Right atrium auricular region (tissue), 2 donors: ENCODE measurements at regions not wholly inside any gene's neighbourhood (a gene's known extent, or its start where the extent isn't known, plus 50 kb on each side); places are given as distances from the start of the nearest gene placed in this dataset.

Source experiments
- DNase-seq: peaks from one replicate; pipeline ENCODE4 v3.0.0-alpha.2; 2019; ENCODE audit warnings: low spot score
- H3K27ac ChIP-seq, 2 donors: fragments of 200-600 bp; sonication (generic); 1 replicate in 1 of 2; 2 replicates in 1 of 2; pipeline ENCODE4 v1.5.1; 2016 to 2019
- H3K27me3 ChIP-seq, 2 donors: fragments of 200-600 bp; sonication (generic); one replicate each; pipeline versions ENCODE4 v1.5.1 to v1.6.0; 2017 to 2019
- H3K36me3 ChIP-seq: fragments of 200-600 bp; sonication (generic); one replicate; pipeline ENCODE4 v1.5.1; 2016
- H3K4me1 ChIP-seq, 2 donors: fragments of 200-600 bp; sonication (generic); one replicate each; pipeline versions ENCODE4 v1.5.1 to v1.6.0; 2017 to 2019
- H3K4me3 ChIP-seq, 2 donors: fragments of 200-600 bp; sonication (generic); 1 replicate in 1 of 2; 2 replicates in 1 of 2; pipeline ENCODE4 v1.5.1; 2017 to 2019; ENCODE audit warnings: mild to moderate bottlenecking in 1 of 2, moderate library complexity in 1 of 2
- H3K9me3 ChIP-seq, 2 donors: fragments of 200-600 bp; sonication (generic); one replicate each; pipeline ENCODE4 v1.5.1; 2019
- CTCF ChIP-seq, 2 donors: fragments of 200-600 bp; sonication (generic); IDR thresholded peaks; one replicate each; pipeline ENCODE4 v1.5.1; 2019; ENCODE audit warnings: antibody characterized with exemption in 2 of 2

- DNase-seq: no peak
- no peaks in the 10 kb centered on the region for H3K27me3 ChIP-seq
- H3K4me1 ChIP-seq: no peaks in the 10 kb centered on the region
- no peak for TF ChIP-seq CTCF (IDR thresholded peaks at IDR 0.05)
- H3K27ac ChIP-seq: no peak overlapping the region
- H3K4me3 ChIP-seq: no peak overlapping the region
- H3K9me3 ChIP-seq: no peaks in the 10 kb centered on the region
- H3K36me3 ChIP-seq: no peaks in the 10 kb centered on the region
Measured at GRCh38 chr2:81529944-81530343, 1225.4 kb upstream of the LRRTM1 start.

- no peak for DNase-seq
- Histone ChIP-seq H3K27ac (no peak overlapping the region), H3K4me1 (no peaks in the 10 kb centered on the region), H3K9me3 (no peaks in the 10 kb centered on the region), H3K4me3 (no peak overlapping the region), H3K27me3 (no peaks in the 10 kb centered on the region), H3K36me3 (no peaks in the 10 kb centered on the region)
- no peak for TF ChIP-seq CTCF (IDR thresholded peaks at IDR 0.05)
Measured at GRCh38 chr2:81528852-81529480, 1224.4 kb upstream of the LRRTM1 start.

- TF ChIP-seq CTCF (IDR thresholded peaks at IDR 0.05): no peak
- Histone ChIP-seq H3K36me3 (no peaks in the 10 kb centered on the region), H3K9me3 (no peaks in the 10 kb centered on the region), H3K4me1 (no peaks in the 10 kb centered on the region), H3K27ac (no peak overlapping the region), H3K27me3 (no peaks in the 10 kb centered on the region), H3K4me3 (no peak overlapping the region)
- DNase-seq: no peak
Measured at GRCh38 chr2:81523344-81523743, 1218.8 kb upstream of the LRRTM1 start.

- no peaks in the 10 kb centered on the region for H3K36me3 ChIP-seq
- H3K27ac ChIP-seq: no peak overlapping the region
- no peaks in the 10 kb centered on the region for H3K27me3 ChIP-seq
- no peak overlapping the region for H3K4me3 ChIP-seq
- no peak for TF ChIP-seq CTCF (IDR thresholded peaks at IDR 0.05)
- no peaks in the 10 kb centered on the region for H3K9me3 ChIP-seq
- no peak for DNase-seq
- no peaks in the 10 kb centered on the region for H3K4me1 ChIP-seq
Measured at GRCh38 chr2:81513328-81513727, 1208.8 kb upstream of the LRRTM1 start.

GRCh38 chr2:81505586-81505985 lies 1201.0 kb upstream of the LRRTM1 start:
- no peaks in the 10 kb centered on the region for H3K36me3 ChIP-seq
- H3K9me3 ChIP-seq: no peaks in the 10 kb centered on the region
- no peak for DNase-seq

More at GRCh38 chr2:81505586-81505985, 1201.0 kb upstream of the LRRTM1 start:
- no peaks in the 10 kb centered on the region for H3K4me1 ChIP-seq
- no peak overlapping the region for H3K27ac ChIP-seq
- no peak for TF ChIP-seq CTCF (IDR thresholded peaks at IDR 0.05)
- H3K4me3 ChIP-seq: no peak overlapping the region
- H3K27me3 ChIP-seq: no peaks in the 10 kb centered on the region
